ENCODE measurements at regions not wholly inside any gene's neighbourhood (a gene's known extent, or its start where the extent isn't known, plus 50 kb on each side); places are given as distances from the start of the nearest gene placed in this dataset.
"Not testable (repeated sequence)": the region's sequence is repeated elsewhere in the genome, so short reads cannot be mapped to it uniquely, and the experiment has no call there.

DNA sequence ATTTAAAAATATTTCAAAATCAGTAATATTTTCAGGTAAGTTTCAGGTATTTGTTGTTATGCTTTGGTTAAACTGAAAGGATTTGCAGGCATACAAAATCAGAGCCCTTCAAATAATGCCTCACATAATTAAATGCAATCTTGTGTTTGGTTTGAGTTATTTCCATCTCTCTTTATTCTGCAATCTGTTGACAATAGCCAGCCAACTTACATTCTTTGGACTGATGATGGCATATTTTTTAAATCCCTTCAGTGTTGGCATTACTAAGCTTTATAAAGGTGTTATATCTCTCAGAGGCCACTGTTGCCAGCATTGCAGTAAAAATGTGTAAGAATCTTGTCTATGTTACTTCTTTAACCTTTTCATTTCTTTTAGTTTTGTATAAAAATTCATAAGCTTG is 257.2 kb upstream of the RFC3 start:
- no peaks in the 10 kb centered on the region for H3K36me3 Mint-ChIP-seq (ENCODE audit: low read depth)
- H3K9me3 Mint-ChIP-seq, result no peaks in the 10 kb centered on the region
- TF ChIP-seq CTCF (conservative IDR thresholded peaks at IDR 0.05), result no peak
- H3K27ac Mint-ChIP-seq (ENCODE audit: unreplicated experiment), result no peak overlapping the region
- H3K4me3 Mint-ChIP-seq, result no peak overlapping the region
- DNase-seq (ENCODE audit: low read depth, low spot score), result no peak
- H3K4me1 Mint-ChIP-seq, result peaks cover 4% of the 10 kb centered on the region
- no peaks in the 10 kb centered on the region for H3K27me3 Mint-ChIP-seq (ENCODE audit: low read depth)

GRCh38 chr13:33561627-33562026 is 256.3 kb upstream of the RFC3 start:
- no peak for DNase-seq (ENCODE audit: low read depth, low spot score)
- no peak for TF ChIP-seq CTCF (conservative IDR thresholded peaks at IDR 0.05)

DNA sequence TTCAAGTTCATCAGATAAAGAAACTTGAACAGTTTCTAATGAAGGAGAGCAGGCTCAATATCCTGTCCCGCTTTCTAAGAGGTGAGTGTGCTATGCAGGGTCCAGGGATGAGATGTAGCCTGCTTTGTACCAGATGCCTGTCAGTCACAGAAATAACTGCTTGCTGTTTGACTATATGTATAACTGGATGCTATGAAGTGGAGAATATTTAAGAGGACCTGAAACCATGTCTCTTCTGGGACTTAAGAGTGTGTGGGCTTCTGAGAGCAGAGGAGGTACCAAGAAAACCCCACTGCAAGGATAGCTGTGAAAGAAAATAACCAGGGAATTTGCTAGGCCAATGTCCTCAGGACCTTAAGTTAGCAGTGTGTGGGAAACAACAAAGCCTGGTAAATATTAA is 246.3 kb upstream of the RFC3 start:
- H3K27ac Mint-ChIP-seq (ENCODE audit: unreplicated experiment), result no peak overlapping the region
- H3K4me1 Mint-ChIP-seq, result no peaks in the 10 kb centered on the region
- H3K9me3 Mint-ChIP-seq, result no peaks in the 10 kb centered on the region
- no peak for TF ChIP-seq CTCF (conservative IDR thresholded peaks at IDR 0.05)
- no peaks in the 10 kb centered on the region for H3K27me3 Mint-ChIP-seq (ENCODE audit: low read depth)
- H3K36me3 Mint-ChIP-seq (ENCODE audit: low read depth), result no peaks in the 10 kb centered on the region
- DNase-seq (ENCODE audit: low read depth, low spot score), result no peak
- H3K4me3 Mint-ChIP-seq, result no peak overlapping the region

More at GRCh38 chr13:33561627-33562026, 256.3 kb upstream of the RFC3 start:
- Mint-ChIP-seq H3K27ac (ENCODE audit: unreplicated experiment) (no peak overlapping the region), H3K27me3 (ENCODE audit: low read depth) (no peaks in the 10 kb centered on the region), H3K4me3 (no peak overlapping the region), H3K36me3 (ENCODE audit: low read depth) (no peaks in the 10 kb centered on the region), H3K4me1 (peaks cover 4% of the 10 kb centered on the region), H3K9me3 (no peaks in the 10 kb centered on the region)

- H3K27ac Mint-ChIP-seq (ENCODE audit: unreplicated experiment); H3K4me1 Mint-ChIP-seq; H3K36me3 Mint-ChIP-seq (ENCODE audit: low read depth); DNase-seq (ENCODE audit: low read depth, low spot score); H3K27me3 Mint-ChIP-seq (ENCODE audit: low read depth); H3K4me3 Mint-ChIP-seq; H3K9me3 Mint-ChIP-seq: not testable (repeated sequence)
Measured at GRCh38 chr13:33572322-33572721, 245.6 kb upstream of the RFC3 start.

- TF ChIP-seq CTCF (conservative IDR thresholded peaks at IDR 0.05), result no peak
- H3K27ac Mint-ChIP-seq (ENCODE audit: unreplicated experiment), result peak overlapping the region; percentile 79
- no peak for DNase-seq (ENCODE audit: low read depth, low spot score)
- no peaks in the 10 kb centered on the region for H3K4me1 Mint-ChIP-seq
- H3K27me3 Mint-ChIP-seq (ENCODE audit: low read depth), result no peaks in the 10 kb centered on the region
- H3K4me3 Mint-ChIP-seq, result no peak overlapping the region
- no peaks in the 10 kb centered on the region for H3K36me3 Mint-ChIP-seq (ENCODE audit: low read depth)
- no peaks in the 10 kb centered on the region for H3K9me3 Mint-ChIP-seq
Measured at GRCh38 chr13:33575378-33575777, 242.6 kb upstream of the RFC3 start.

- Mint-ChIP-seq H3K27ac (ENCODE audit: unreplicated experiment) (no peak overlapping the region), H3K4me3 (no peak overlapping the region), H3K27me3 (ENCODE audit: low read depth) (no peaks in the 10 kb centered on the region), H3K36me3 (ENCODE audit: low read depth) (no peaks in the 10 kb centered on the region), H3K4me1 (no peaks in the 10 kb centered on the region), H3K9me3 (no peaks in the 10 kb centered on the region)
- DNase-seq (ENCODE audit: low read depth, low spot score), result no peak
- TF ChIP-seq CTCF (conservative IDR thresholded peaks at IDR 0.05), result no peak
Measured at GRCh38 chr13:33577007-33577406, 240.9 kb upstream of the RFC3 start.

Measured in neural crest cell (in vitro differentiated cells).